ENCODE measurements at regions not wholly inside any gene's neighbourhood (a gene's known extent, or its start where the extent isn't known, plus 50 kb on each side); places are given as distances from the start of the nearest gene placed in this dataset.
"Not testable (repeated sequence)": the region's sequence is repeated elsewhere in the genome, so short reads cannot be mapped to it uniquely, and the experiment has no call there.

GRCh38 chr13:24618011-24618955 lies 61.9 kb upstream of the ATP12A start:
- peak; percentile 42 for DNase-seq (ENCODE audit: low spot score)

GRCh38 chr13:24619282-24619681 lies 60.9 kb upstream of the ATP12A start:
- no peak for DNase-seq (ENCODE audit: low spot score)

- DNase-seq (ENCODE audit: low spot score) = not testable (repeated sequence)
Observed at GRCh38 chr13:24622481-24623148, 57.6 kb upstream of the ATP12A start.

GRCh38 chr13:24623149-24623665 lies 57.0 kb upstream of the ATP12A start:
- DNase-seq (ENCODE audit: low spot score) = no peak

GRCh38 chr13:24624363-24624762 lies 55.8 kb upstream of the ATP12A start:
- no peak for DNase-seq (ENCODE audit: low spot score)

GRCh38 chr13:24624801-24625231 lies 55.4 kb upstream of the ATP12A start:
- no peak for DNase-seq (ENCODE audit: low spot score)

GRCh38 chr13:24625331-24625731 lies 54.9 kb upstream of the ATP12A start:
- DNase-seq (ENCODE audit: low spot score) = no peak

- no peak for DNase-seq (ENCODE audit: low spot score)
Observed at GRCh38 chr13:24625870-24626849, 54.0 kb upstream of the ATP12A start.

GRCh38 chr13:24627090-24627714 lies 53.0 kb upstream of the ATP12A start:
- DNase-seq (ENCODE audit: low spot score) = peak; percentile 47

- no peak for DNase-seq (ENCODE audit: low spot score)
Observed at GRCh38 chr13:24627946-24628345, 52.3 kb upstream of the ATP12A start.

- DNase-seq (ENCODE audit: low spot score) = no peak
Observed at GRCh38 chr13:24629320-24629719, 50.9 kb upstream of the ATP12A start.

GRCh38 chr13:24630121-24630520 lies 50.1 kb upstream of the ATP12A start:
- DNase-seq (ENCODE audit: low spot score) = no peak

Measured in kidney tubule cell (primary cell).